ENCODE measurements at regions not wholly inside any gene's neighbourhood (a gene's known extent, or its start where the extent isn't known, plus 50 kb on each side); places are given as distances from the start of the nearest gene placed in this dataset.

- DNase-seq = no peak
- Histone ChIP-seq H3K27ac (ENCODE audit: insufficient read depth, low read length, poor library complexity, severe bottlenecking) (no peak overlapping the region), H3K9me3 (ENCODE audit: control insufficient read depth, low read length) (no peaks in the 10 kb centered on the region), H3K4me1 (ENCODE audit: control insufficient read depth, insufficient read depth, low read length, poor library complexity, severe bottlenecking) (no peaks in the 10 kb centered on the region), H3K36me3 (ENCODE audit: control insufficient read depth, insufficient read depth, low read length) (no peaks in the 10 kb centered on the region), H3K4me3 (ENCODE audit: insufficient read depth, low read depth, low read length, poor library complexity, severe bottlenecking) (no peak overlapping the region), H3K27me3 (replicated peaks; ENCODE audit: control insufficient read depth, insufficient read depth, low read length, poor library complexity, severe bottlenecking) (no peaks in the 10 kb centered on the region)
These were observed 507.3 kb upstream of the MGMT start for GRCh38 chr10:128959746-128960145.

GRCh38 chr10:128960517-128960916, 506.5 kb upstream of the MGMT start:
- no peaks in the 10 kb centered on the region for H3K36me3 ChIP-seq (ENCODE audit: control insufficient read depth, insufficient read depth, low read length)
- H3K4me3 ChIP-seq (ENCODE audit: insufficient read depth, low read depth, low read length, poor library complexity, severe bottlenecking) = no peak overlapping the region
- H3K27me3 ChIP-seq (replicated peaks; ENCODE audit: control insufficient read depth, insufficient read depth, low read length, poor library complexity, severe bottlenecking) = no peaks in the 10 kb centered on the region
- H3K4me1 ChIP-seq (ENCODE audit: control insufficient read depth, insufficient read depth, low read length, poor library complexity, severe bottlenecking) = no peaks in the 10 kb centered on the region
- DNase-seq = no peak
- no peaks in the 10 kb centered on the region for H3K9me3 ChIP-seq (ENCODE audit: control insufficient read depth, low read length)
- H3K27ac ChIP-seq (ENCODE audit: insufficient read depth, low read length, poor library complexity, severe bottlenecking) = no peak overlapping the region

DNA sequence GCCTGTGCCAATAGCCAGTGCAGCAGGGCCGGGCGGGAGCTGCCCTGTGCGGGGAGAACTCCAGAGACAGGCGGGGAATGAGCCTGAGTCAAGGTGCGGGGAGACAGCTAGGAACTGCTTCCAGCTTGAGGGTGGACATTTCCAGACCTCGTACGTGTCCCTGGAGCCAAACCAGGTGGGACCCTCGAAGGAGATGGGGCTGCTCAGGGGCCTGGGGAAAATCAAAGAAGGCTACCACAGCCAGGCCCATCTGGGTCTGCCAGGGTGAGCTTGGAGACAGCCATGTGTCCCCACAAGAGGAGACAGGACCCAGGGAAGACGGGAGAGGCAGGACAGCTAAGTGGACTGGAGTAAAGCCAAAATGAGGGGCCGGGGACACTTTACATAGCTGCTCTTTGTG, 504.9 kb upstream of the MGMT start:
- Histone ChIP-seq H3K36me3 (ENCODE audit: control insufficient read depth, insufficient read depth, low read length) (no peaks in the 10 kb centered on the region), H3K4me1 (ENCODE audit: control insufficient read depth, insufficient read depth, low read length, poor library complexity, severe bottlenecking) (no peaks in the 10 kb centered on the region), H3K9me3 (ENCODE audit: control insufficient read depth, low read length) (no peaks in the 10 kb centered on the region), H3K27me3 (replicated peaks; ENCODE audit: control insufficient read depth, insufficient read depth, low read length, poor library complexity, severe bottlenecking) (no peaks in the 10 kb centered on the region), H3K4me3 (ENCODE audit: insufficient read depth, low read depth, low read length, poor library complexity, severe bottlenecking) (no peak overlapping the region), H3K27ac (ENCODE audit: insufficient read depth, low read length, poor library complexity, severe bottlenecking) (no peak overlapping the region)
- no peak for DNase-seq

DNA sequence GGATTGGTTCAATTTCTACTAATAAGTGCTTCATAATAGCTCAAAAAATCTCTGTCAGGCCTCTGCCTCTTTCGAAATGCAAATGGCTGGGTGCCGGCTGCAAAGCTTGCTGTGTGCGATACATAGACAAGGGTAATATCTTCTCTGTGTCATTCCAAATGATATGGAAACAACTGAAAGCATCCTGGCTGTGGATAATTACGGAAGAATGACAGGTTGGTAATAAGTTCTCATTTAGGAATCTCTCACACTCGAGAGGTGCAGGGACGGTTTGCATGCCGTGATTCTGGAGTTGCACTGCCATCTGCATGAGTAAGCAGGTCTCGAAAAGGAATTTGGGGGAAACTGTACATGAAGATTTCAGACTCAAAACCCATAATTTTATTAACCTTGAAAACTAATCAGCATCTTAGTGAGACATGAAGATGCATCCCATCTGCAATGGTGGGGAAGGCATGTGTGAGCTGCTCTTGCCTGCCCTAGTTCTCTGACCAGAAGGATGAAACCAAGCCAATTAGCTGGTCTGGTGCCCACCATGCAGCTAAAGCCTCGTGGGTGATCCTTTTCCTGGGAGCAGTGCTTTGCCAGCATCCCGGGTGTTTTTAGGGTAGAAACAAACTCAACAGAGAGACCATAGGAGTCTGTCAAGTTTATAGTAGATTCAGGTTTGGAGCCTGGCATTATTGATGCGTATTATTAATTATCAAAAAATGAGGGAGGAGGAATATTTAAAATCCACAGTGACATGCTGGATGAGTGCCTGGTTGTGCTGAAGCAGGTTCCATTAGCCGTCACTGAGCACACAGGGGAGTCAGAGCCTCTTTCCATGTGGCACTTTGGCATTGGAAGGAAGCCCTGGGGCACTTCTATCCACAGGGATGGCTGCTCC, 503.6 kb upstream of the MGMT start:
- H3K4me3 ChIP-seq (ENCODE audit: insufficient read depth, low read depth, low read length, poor library complexity, severe bottlenecking) = no peak overlapping the region
- no peaks in the 10 kb centered on the region for H3K4me1 ChIP-seq (ENCODE audit: control insufficient read depth, insufficient read depth, low read length, poor library complexity, severe bottlenecking)
- no peaks in the 10 kb centered on the region for H3K27me3 ChIP-seq (replicated peaks; ENCODE audit: control insufficient read depth, insufficient read depth, low read length, poor library complexity, severe bottlenecking)
- no peak overlapping the region for H3K27ac ChIP-seq (ENCODE audit: insufficient read depth, low read length, poor library complexity, severe bottlenecking)
- no peaks in the 10 kb centered on the region for H3K9me3 ChIP-seq (ENCODE audit: control insufficient read depth, low read length)
- no peak for DNase-seq
- H3K36me3 ChIP-seq (ENCODE audit: control insufficient read depth, insufficient read depth, low read length) = no peaks in the 10 kb centered on the region

GRCh38 chr10:128964100-128964403, 503.0 kb upstream of the MGMT start:
- H3K27ac ChIP-seq (ENCODE audit: insufficient read depth, low read length, poor library complexity, severe bottlenecking) = no peak overlapping the region
- H3K4me3 ChIP-seq (ENCODE audit: insufficient read depth, low read depth, low read length, poor library complexity, severe bottlenecking) = no peak overlapping the region
- H3K9me3 ChIP-seq (ENCODE audit: control insufficient read depth, low read length) = no peaks in the 10 kb centered on the region
- no peak for DNase-seq
- no peaks in the 10 kb centered on the region for H3K4me1 ChIP-seq (ENCODE audit: control insufficient read depth, insufficient read depth, low read length, poor library complexity, severe bottlenecking)
- H3K27me3 ChIP-seq (replicated peaks; ENCODE audit: control insufficient read depth, insufficient read depth, low read length, poor library complexity, severe bottlenecking) = no peaks in the 10 kb centered on the region
- H3K36me3 ChIP-seq (ENCODE audit: control insufficient read depth, insufficient read depth, low read length) = no peaks in the 10 kb centered on the region

- no peak for DNase-seq
- no peak overlapping the region for H3K4me3 ChIP-seq (ENCODE audit: insufficient read depth, low read depth, low read length, poor library complexity, severe bottlenecking)
- no peak overlapping the region for H3K27ac ChIP-seq (ENCODE audit: insufficient read depth, low read length, poor library complexity, severe bottlenecking)
- H3K9me3 ChIP-seq (ENCODE audit: control insufficient read depth, low read length) = no peaks in the 10 kb centered on the region
- no peaks in the 10 kb centered on the region for H3K36me3 ChIP-seq (ENCODE audit: control insufficient read depth, insufficient read depth, low read length)
- H3K4me1 ChIP-seq (ENCODE audit: control insufficient read depth, insufficient read depth, low read length, poor library complexity, severe bottlenecking) = no peaks in the 10 kb centered on the region
- H3K27me3 ChIP-seq (replicated peaks; ENCODE audit: control insufficient read depth, insufficient read depth, low read length, poor library complexity, severe bottlenecking) = no peaks in the 10 kb centered on the region
These were observed 498.9 kb upstream of the MGMT start for GRCh38 chr10:128967980-128968756.

DNA sequence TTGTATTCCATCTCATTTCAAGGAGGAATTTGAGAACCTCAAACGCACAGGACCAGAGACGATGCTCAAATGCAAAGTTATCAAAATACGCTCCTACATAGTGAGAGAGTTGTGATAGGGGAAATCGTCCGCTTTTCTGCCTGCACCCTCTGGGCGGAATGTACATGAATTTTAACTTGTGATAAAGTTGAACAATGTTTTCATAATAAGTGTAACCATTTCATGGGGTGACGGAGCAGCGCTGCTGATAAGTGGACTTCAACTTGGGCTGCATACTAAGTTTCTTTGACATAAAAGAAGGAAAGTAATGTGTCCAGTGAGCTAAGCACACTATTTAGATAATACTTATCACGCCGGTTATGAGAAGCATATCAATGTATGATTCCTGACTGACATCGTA, 497.5 kb upstream of the MGMT start:
- Histone ChIP-seq H3K4me1 (ENCODE audit: control insufficient read depth, insufficient read depth, low read length, poor library complexity, severe bottlenecking) (no peaks in the 10 kb centered on the region), H3K4me3 (ENCODE audit: insufficient read depth, low read depth, low read length, poor library complexity, severe bottlenecking) (no peak overlapping the region), H3K27me3 (replicated peaks; ENCODE audit: control insufficient read depth, insufficient read depth, low read length, poor library complexity, severe bottlenecking) (no peaks in the 10 kb centered on the region), H3K9me3 (ENCODE audit: control insufficient read depth, low read length) (no peaks in the 10 kb centered on the region), H3K27ac (ENCODE audit: insufficient read depth, low read length, poor library complexity, severe bottlenecking) (no peak overlapping the region), H3K36me3 (ENCODE audit: control insufficient read depth, insufficient read depth, low read length) (no peaks in the 10 kb centered on the region)
- no peak for DNase-seq

DNA sequence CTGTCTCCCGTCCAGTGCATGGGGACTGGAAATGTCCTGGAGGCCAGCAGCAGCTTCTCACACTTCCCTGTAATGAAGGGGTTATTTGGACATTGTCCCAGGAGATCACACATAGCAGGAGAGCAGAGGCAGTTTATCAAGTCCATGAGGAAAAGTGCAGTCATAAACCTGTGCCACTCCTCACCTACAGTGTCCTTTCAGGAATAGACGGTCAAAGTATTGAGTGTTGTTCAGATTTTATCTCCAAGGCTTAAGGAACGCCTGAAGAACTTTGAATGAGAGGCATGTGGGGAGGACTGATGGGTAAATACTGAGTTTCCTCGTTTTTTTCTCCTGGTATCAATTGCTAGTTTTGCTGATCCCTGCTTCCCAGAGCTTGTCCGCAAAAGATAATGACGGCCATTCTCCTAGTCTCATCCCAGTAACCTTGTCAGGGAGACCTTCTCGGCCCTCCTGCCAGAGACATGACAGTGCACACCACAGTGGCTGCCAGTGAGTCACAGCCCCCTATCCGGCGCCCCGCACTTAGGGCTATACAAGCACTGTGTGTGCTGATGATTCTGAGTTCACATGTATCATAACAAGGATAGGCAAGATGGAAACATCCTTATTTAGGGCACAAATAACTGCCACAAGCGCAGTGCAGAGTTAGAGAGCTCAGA, 495.5 kb upstream of the MGMT start:
- no peaks in the 10 kb centered on the region for H3K27me3 ChIP-seq (replicated peaks; ENCODE audit: control insufficient read depth, insufficient read depth, low read length, poor library complexity, severe bottlenecking)
- no peak overlapping the region for H3K27ac ChIP-seq (ENCODE audit: insufficient read depth, low read length, poor library complexity, severe bottlenecking)
- H3K4me3 ChIP-seq (ENCODE audit: insufficient read depth, low read depth, low read length, poor library complexity, severe bottlenecking) = no peak overlapping the region
- no peaks in the 10 kb centered on the region for H3K36me3 ChIP-seq (ENCODE audit: control insufficient read depth, insufficient read depth, low read length)
- no peak for DNase-seq
- H3K4me1 ChIP-seq (ENCODE audit: control insufficient read depth, insufficient read depth, low read length, poor library complexity, severe bottlenecking) = no peaks in the 10 kb centered on the region
- no peaks in the 10 kb centered on the region for H3K9me3 ChIP-seq (ENCODE audit: control insufficient read depth, low read length)

- Histone ChIP-seq H3K27me3 (replicated peaks; ENCODE audit: control insufficient read depth, insufficient read depth, low read length, poor library complexity, severe bottlenecking) (no peaks in the 10 kb centered on the region), H3K27ac (ENCODE audit: insufficient read depth, low read length, poor library complexity, severe bottlenecking) (no peak overlapping the region), H3K36me3 (ENCODE audit: control insufficient read depth, insufficient read depth, low read length) (no peaks in the 10 kb centered on the region), H3K9me3 (ENCODE audit: control insufficient read depth, low read length) (no peaks in the 10 kb centered on the region), H3K4me1 (ENCODE audit: control insufficient read depth, insufficient read depth, low read length, poor library complexity, severe bottlenecking) (no peaks in the 10 kb centered on the region), H3K4me3 (ENCODE audit: insufficient read depth, low read depth, low read length, poor library complexity, severe bottlenecking) (no peak overlapping the region)
- DNase-seq = no peak
These were observed 495.0 kb upstream of the MGMT start for GRCh38 chr10:128972036-128972405.

- Histone ChIP-seq H3K4me3 (ENCODE audit: insufficient read depth, low read depth, low read length, poor library complexity, severe bottlenecking) (no peak overlapping the region), H3K9me3 (ENCODE audit: control insufficient read depth, low read length) (no peaks in the 10 kb centered on the region)
These were observed 493.8 kb upstream of the MGMT start for GRCh38 chr10:128973221-128973620.

More at GRCh38 chr10:128973221-128973620, 493.8 kb upstream of the MGMT start:
- H3K27me3 ChIP-seq (replicated peaks; ENCODE audit: control insufficient read depth, insufficient read depth, low read length, poor library complexity, severe bottlenecking) = no peaks in the 10 kb centered on the region
- H3K4me1 ChIP-seq (ENCODE audit: control insufficient read depth, insufficient read depth, low read length, poor library complexity, severe bottlenecking) = no peaks in the 10 kb centered on the region
- H3K27ac ChIP-seq (ENCODE audit: insufficient read depth, low read length, poor library complexity, severe bottlenecking) = no peak overlapping the region
- no peaks in the 10 kb centered on the region for H3K36me3 ChIP-seq (ENCODE audit: control insufficient read depth, insufficient read depth, low read length)
- no peak for DNase-seq
